ENCODE measurements at regions not wholly inside any gene's neighbourhood (a gene's known extent, or its start where the extent isn't known, plus 50 kb on each side); places are given as distances from the start of the nearest gene placed in this dataset.

- TF ChIP-seq CTCF (IDR thresholded peaks at IDR 0.05) = no peak
- TF ChIP-seq POLR2A (IDR thresholded peaks at IDR 0.05) = no peak
- no peak for TF ChIP-seq POLR2AphosphoS5 (IDR thresholded peaks at IDR 0.05)
- no peak for TF ChIP-seq EP300 (IDR thresholded peaks at IDR 0.05)
These were observed 52.0 kb upstream of the KCNIP1 start for GRCh38 chr5:170451747-170452365.

Data from upper lobe of left lung (tissue), 4 donors.